OCI-LY3 (cell line): ENCODE measurements at regions not wholly inside any gene's neighbourhood (a gene's known extent, or its start where the extent isn't known, plus 50 kb on each side); places are given as distances from the start of the nearest gene placed in this dataset.

Experiments
- H2AFZ ChIP-seq: fragments of 200-600, 300-600 bp; shearing (Covaris generic); 2 replicates; pipeline ENCODE4 v1.6.0; 2014; ENCODE audit warnings: antibody characterized with exemption, low read depth, low read length
- H3K27ac ChIP-seq: fragments of 200-600, 300-600 bp; sonication (generic); 2 replicates; pipeline ENCODE4 v1.5.1; 2014; ENCODE audit warnings: mild to moderate bottlenecking, low read length, moderate library complexity, mixed read lengths
- H3K27me3 ChIP-seq: fragments of 200-600, 300-600 bp; sonication (generic); 2 replicates; pipeline ENCODE4 v1.6.1; 2014; ENCODE audit warnings: low read depth, low read length, mixed read lengths
- H3K36me3 ChIP-seq: fragments of 200-600, 300-600 bp; sonication (generic); replicated peaks from 2 replicates; pipeline ENCODE3; 2014; ENCODE audit warnings: low read depth, low read length, mixed read lengths
- H3K4me1 ChIP-seq: fragments of 300-600, 200-600 bp; sonication (generic); 2 replicates; pipeline ENCODE4 v1.6.1; 2014; ENCODE audit warnings: low read length, mixed read lengths
- H3K4me2 ChIP-seq: fragments of 200-600, 300-600 bp; sonication (generic); 2 replicates; pipeline ENCODE4 v1.6.1; 2014; ENCODE audit warnings: low read length, mixed read lengths
- H3K4me3 ChIP-seq: fragments of 300-600, 200-600 bp; sonication (generic); 2 replicates; pipeline ENCODE4 v1.5.1; 2014; ENCODE audit warnings: antibody characterized with exemption, mild to moderate bottlenecking, low read length, moderate library complexity
- H3K79me2 ChIP-seq: fragments of 300-600, 200-600 bp; shearing (Covaris generic); 2 replicates; pipeline ENCODE4 v1.6.1; 2014; ENCODE audit warnings: mild to moderate bottlenecking, low read length, mixed read lengths
- H3K9ac ChIP-seq: fragments of 300-600, 200-600 bp; shearing (Covaris generic); 2 replicates; pipeline ENCODE4 v1.6.0; 2014; ENCODE audit warnings: mild to moderate bottlenecking, low read length, moderate library complexity
- H3K9me3 ChIP-seq: fragments of 200-600, 300-600 bp; shearing (Covaris generic); 2 replicates; pipeline ENCODE4 v1.6.1; 2014; ENCODE audit warnings: low read length, mixed read lengths; ENCODE audit not compliant: insufficient read depth
- H4K20me1 ChIP-seq: fragments of 200-600, 300-600 bp; sonication (generic); 2 replicates; pipeline ENCODE4 v1.6.1; 2016; ENCODE audit warnings: low read length, mixed read lengths; ENCODE audit not compliant: insufficient read depth
- CTCF ChIP-seq: fragments of 200-600, 300-600 bp; sonication (generic); IDR thresholded peaks from 2 replicates; pipeline ENCODE4 v1.5.1; 2014; ENCODE audit warnings: antibody characterized with exemption, low read length, low read depth
- EZH2phosphoT487 ChIP-seq: fragments of 200-600 bp; shearing (Covaris generic); IDR thresholded peaks from 2 replicates; pipeline ENCODE4 v1.6.1; 2018; ENCODE audit warnings: antibody characterized with exemption, mixed run types, low read depth

GRCh38 chr2:62363166-62363565 is 142.8 kb downstream of the TMEM17 start:
- Histone ChIP-seq H3K4me2 (peak overlapping the region; percentile 84), H3K4me3 (peak overlapping the region; percentile 65), H3K27me3 (no peaks in the 10 kb centered on the region), H4K20me1 (no peaks in the 10 kb centered on the region), H3K36me3 (peaks cover 6% of the 10 kb centered on the region), H3K79me2 (no peaks in the 10 kb centered on the region), H2AFZ (peak overlapping the region; percentile 35; the same call in 1 of the 2 replicates), H3K4me1 (peaks cover 29% of the 10 kb centered on the region), H3K9me3 (peaks cover 6% of the 10 kb centered on the region; the same call in 1 of the 2 replicates), H3K9ac (peak overlapping the region; percentile 29; the same call in 1 of the 2 replicates), H3K27ac (peak overlapping the region; percentile 58)
- no peak for TF ChIP-seq EZH2phosphoT487
- TF ChIP-seq CTCF = no peak

- H3K4me2 ChIP-seq = peak overlapping the region; percentile 84
Observed at GRCh38 chr2:62362561-62362960, 143.4 kb downstream of the TMEM17 start.

GRCh38 chr2:62361964-62362363 is 144.0 kb downstream of the TMEM17 start:
- no peak for TF ChIP-seq EZH2phosphoT487
- TF ChIP-seq CTCF = no peak
- peaks cover 6% of the 10 kb centered on the region for H3K36me3 ChIP-seq
- no peak overlapping the region for H3K9ac ChIP-seq
- no peak overlapping the region for H2AFZ ChIP-seq
- H4K20me1 ChIP-seq = no peaks in the 10 kb centered on the region
- H3K79me2 ChIP-seq = no peaks in the 10 kb centered on the region
- H3K9me3 ChIP-seq = peaks cover 6% of the 10 kb centered on the region; the same call in 1 of the 2 replicates
- no peaks in the 10 kb centered on the region for H3K27me3 ChIP-seq
- H3K4me3 ChIP-seq = no peak overlapping the region; the same call in 1 of the 2 replicates
- no peak overlapping the region for H3K27ac ChIP-seq
- no peak overlapping the region for H3K4me2 ChIP-seq
- H3K4me1 ChIP-seq = peaks cover 29% of the 10 kb centered on the region

More at GRCh38 chr2:62362561-62362960, 143.4 kb downstream of the TMEM17 start:
- H3K4me1 ChIP-seq = peaks cover 29% of the 10 kb centered on the region
- peak overlapping the region; percentile 35; the same call in 1 of the 2 replicates for H2AFZ ChIP-seq
- no peaks in the 10 kb centered on the region for H3K79me2 ChIP-seq
- no peaks in the 10 kb centered on the region for H4K20me1 ChIP-seq
- peaks cover 6% of the 10 kb centered on the region for H3K36me3 ChIP-seq
- H3K4me3 ChIP-seq = peak overlapping the region; percentile 65
- peak overlapping the region; percentile 58; the same call in 1 of the 2 replicates for H3K27ac ChIP-seq
- H3K27me3 ChIP-seq = no peaks in the 10 kb centered on the region
- TF ChIP-seq CTCF (no peak), EZH2phosphoT487 (no peak)
- peak overlapping the region; percentile 29; the same call in 1 of the 2 replicates for H3K9ac ChIP-seq
- peaks cover 6% of the 10 kb centered on the region; the same call in 1 of the 2 replicates for H3K9me3 ChIP-seq

- no peak overlapping the region for H3K4me3 ChIP-seq
- H3K4me2 ChIP-seq = no peak overlapping the region
- no peak overlapping the region for H3K27ac ChIP-seq
- H3K27me3 ChIP-seq = no peaks in the 10 kb centered on the region
- no peaks in the 10 kb centered on the region for H3K36me3 ChIP-seq
- no peaks in the 10 kb centered on the region for H3K4me1 ChIP-seq
- TF ChIP-seq EZH2phosphoT487 = no peak
- TF ChIP-seq CTCF = no peak
- no peak overlapping the region for H2AFZ ChIP-seq
- H3K9ac ChIP-seq = no peak overlapping the region
- peaks cover 6% of the 10 kb centered on the region; the same call in 1 of the 2 replicates for H3K9me3 ChIP-seq
- H3K79me2 ChIP-seq = no peaks in the 10 kb centered on the region
- H4K20me1 ChIP-seq = no peaks in the 10 kb centered on the region
Observed at GRCh38 chr2:62354771-62355561, 151.0 kb downstream of the TMEM17 start.
